ENCODE measurements at regions not wholly inside any gene's neighbourhood (a gene's known extent, or its start where the extent isn't known, plus 50 kb on each side); places are given as distances from the start of the nearest gene placed in this dataset.

DNA sequence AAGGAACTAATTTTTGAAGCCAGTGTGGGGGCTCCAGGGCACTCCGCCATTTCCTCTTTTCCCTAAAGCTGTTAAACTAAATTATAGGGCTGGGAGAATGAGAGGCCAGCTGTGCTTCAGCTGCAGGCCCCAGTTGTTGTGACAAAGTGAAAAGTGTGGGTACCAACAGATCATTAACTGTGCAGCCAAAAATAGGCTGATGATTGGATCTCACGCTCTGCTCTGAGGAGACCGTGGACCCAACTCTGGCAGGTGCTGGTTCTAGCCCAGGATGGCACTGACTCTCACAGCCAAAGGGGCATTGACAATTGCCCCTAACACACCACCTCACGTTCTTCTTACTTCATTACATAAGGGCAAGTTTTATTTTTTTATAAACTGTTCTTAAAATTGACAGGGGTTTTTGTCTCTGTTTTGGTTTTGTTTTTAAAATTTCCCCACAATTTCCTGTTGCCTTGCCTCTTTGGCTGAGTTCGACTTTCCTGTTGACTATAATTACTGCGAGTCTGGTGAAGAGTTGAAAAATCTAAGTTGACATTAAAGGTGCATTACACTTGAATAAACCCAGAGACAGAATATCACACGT is 391.0 kb downstream of the FGF9 start:
- no peaks in the 10 kb centered on the region for H3K79me2 ChIP-seq (ENCODE audit: control insufficient read depth, insufficient read depth, low read length)
- TF ChIP-seq EZH2 (IDR thresholded peaks at IDR 0.05; ENCODE audit: low read length, missing control alignments): no peak
- TF ChIP-seq, protein P1, sequence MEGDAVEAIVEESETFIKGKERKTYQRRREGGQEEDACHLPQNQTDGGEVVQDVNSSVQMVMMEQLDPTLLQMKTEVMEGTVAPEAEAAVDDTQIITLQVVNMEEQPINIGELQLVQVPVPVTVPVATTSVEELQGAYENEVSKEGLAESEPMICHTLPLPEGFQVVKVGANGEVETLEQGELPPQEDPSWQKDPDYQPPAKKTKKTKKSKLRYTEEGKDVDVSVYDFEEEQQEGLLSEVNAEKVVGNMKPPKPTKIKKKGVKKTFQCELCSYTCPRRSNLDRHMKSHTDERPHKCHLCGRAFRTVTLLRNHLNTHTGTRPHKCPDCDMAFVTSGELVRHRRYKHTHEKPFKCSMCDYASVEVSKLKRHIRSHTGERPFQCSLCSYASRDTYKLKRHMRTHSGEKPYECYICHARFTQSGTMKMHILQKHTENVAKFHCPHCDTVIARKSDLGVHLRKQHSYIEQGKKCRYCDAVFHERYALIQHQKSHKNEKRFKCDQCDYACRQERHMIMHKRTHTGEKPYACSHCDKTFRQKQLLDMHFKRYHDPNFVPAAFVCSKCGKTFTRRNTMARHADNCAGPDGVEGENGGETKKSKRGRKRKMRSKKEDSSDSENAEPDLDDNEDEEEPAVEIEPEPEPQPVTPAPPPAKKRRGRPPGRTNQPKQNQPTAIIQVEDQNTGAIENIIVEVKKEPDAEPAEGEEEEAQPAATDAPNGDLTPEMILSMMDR (conservative IDR thresholded peaks at IDR 0.05 in 1 of 2, IDR thresholded peaks at IDR 0.05 in 1 of 2; ENCODE audit: low read depth in 1 of 2, low read length in 2 of 2): no peak
- no peak overlapping the region for H3K27ac ChIP-seq (ENCODE audit: insufficient read depth, low read length)
- no peaks in the 10 kb centered on the region for H3K9me3 ChIP-seq (ENCODE audit: control insufficient read depth, insufficient read depth, low read depth, low read length)
- no peak overlapping the region for H3K9ac ChIP-seq (ENCODE audit: insufficient read depth, low read length)
- no peaks in the 10 kb centered on the region for H3K36me3 ChIP-seq (ENCODE audit: control insufficient read depth, insufficient read depth, low read length)
- H2AFZ ChIP-seq (ENCODE audit: low read length): no peak overlapping the region
- H3K4me3 ChIP-seq (replicated peaks in 1 of 4; ENCODE audit: control extremely low read depth in 1 of 4, insufficient read depth in 1 of 4, low read depth in 3 of 4, low read length in 4 of 4): no peak overlapping the region
- no peak overlapping the region for H3K4me2 ChIP-seq (ENCODE audit: extremely low read depth, insufficient read depth, low read length)
- no peaks in the 10 kb centered on the region for H4K20me1 ChIP-seq (ENCODE audit: control insufficient read depth, extremely low read depth, insufficient read depth, low read length)
- no peaks in the 10 kb centered on the region for H3K27me3 ChIP-seq (ENCODE audit: control insufficient read depth, insufficient read depth, low read length)
- no peak for DNase-seq (ENCODE audit: low read depth in 2 of 2)
- no peaks in the 10 kb centered on the region for H3K4me1 ChIP-seq (ENCODE audit: control insufficient read depth, extremely low read depth, insufficient read depth, low read length)

DNA sequence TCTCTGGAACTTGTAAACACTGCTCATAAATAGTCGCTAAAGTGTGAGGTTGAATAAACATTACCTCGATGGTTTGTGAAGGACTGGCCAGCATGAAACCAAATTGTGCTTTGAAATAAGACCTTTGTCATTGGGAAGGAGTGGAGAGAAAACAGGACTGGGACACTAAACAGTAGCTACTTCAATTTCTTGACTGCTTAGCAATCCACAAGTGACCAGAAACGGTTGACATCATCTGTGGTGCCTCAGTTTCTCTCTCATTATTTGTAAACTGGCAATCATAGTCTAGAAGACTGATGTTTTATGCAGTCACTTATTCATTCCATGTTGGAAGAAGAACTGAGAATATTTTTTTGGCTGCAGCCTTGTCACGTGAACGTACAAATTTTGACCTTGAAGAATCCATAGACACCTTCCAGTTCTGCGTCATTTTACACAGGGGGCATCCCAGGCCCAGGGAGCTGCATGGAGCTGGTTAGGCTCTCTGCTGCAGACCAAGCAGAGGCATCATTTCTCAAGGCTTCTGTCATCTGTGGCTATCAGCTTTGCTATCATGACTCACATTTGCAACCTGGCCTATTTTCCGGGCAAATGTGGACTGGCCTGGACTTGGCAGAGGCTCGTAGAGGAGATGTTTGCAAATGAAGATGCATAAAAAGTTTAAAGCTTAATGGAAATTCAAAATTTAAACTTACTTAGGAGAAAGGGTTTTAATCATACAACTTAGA is 391.8 kb downstream of the FGF9 start:
- no peak overlapping the region for H3K4me3 ChIP-seq (replicated peaks in 1 of 4; ENCODE audit: control extremely low read depth in 1 of 4, insufficient read depth in 1 of 4, low read depth in 3 of 4, low read length in 4 of 4)
- no peak overlapping the region for H2AFZ ChIP-seq (ENCODE audit: low read length)
- no peaks in the 10 kb centered on the region for H3K36me3 ChIP-seq (ENCODE audit: control insufficient read depth, insufficient read depth, low read length)
- DNase-seq (ENCODE audit: low read depth in 2 of 2): peak in 1 of 2 donors; percentile 3
- H3K27me3 ChIP-seq (ENCODE audit: control insufficient read depth, insufficient read depth, low read length): no peaks in the 10 kb centered on the region
- H3K27ac ChIP-seq (ENCODE audit: insufficient read depth, low read length): no peak overlapping the region
- no peaks in the 10 kb centered on the region for H3K4me1 ChIP-seq (ENCODE audit: control insufficient read depth, extremely low read depth, insufficient read depth, low read length)
- TF ChIP-seq EZH2 (IDR thresholded peaks at IDR 0.05; ENCODE audit: low read length, missing control alignments): no peak
- TF ChIP-seq, protein P1 (conservative IDR thresholded peaks at IDR 0.05 in 1 of 2, IDR thresholded peaks at IDR 0.05 in 1 of 2; ENCODE audit: low read depth in 1 of 2, low read length in 2 of 2): no peak
- no peak overlapping the region for H3K4me2 ChIP-seq (ENCODE audit: extremely low read depth, insufficient read depth, low read length)
- no peaks in the 10 kb centered on the region for H3K79me2 ChIP-seq (ENCODE audit: control insufficient read depth, insufficient read depth, low read length)
- H3K9me3 ChIP-seq (ENCODE audit: control insufficient read depth, insufficient read depth, low read depth, low read length): no peaks in the 10 kb centered on the region
- H4K20me1 ChIP-seq (ENCODE audit: control insufficient read depth, extremely low read depth, insufficient read depth, low read length): no peaks in the 10 kb centered on the region
- no peak overlapping the region for H3K9ac ChIP-seq (ENCODE audit: insufficient read depth, low read length)

DNA sequence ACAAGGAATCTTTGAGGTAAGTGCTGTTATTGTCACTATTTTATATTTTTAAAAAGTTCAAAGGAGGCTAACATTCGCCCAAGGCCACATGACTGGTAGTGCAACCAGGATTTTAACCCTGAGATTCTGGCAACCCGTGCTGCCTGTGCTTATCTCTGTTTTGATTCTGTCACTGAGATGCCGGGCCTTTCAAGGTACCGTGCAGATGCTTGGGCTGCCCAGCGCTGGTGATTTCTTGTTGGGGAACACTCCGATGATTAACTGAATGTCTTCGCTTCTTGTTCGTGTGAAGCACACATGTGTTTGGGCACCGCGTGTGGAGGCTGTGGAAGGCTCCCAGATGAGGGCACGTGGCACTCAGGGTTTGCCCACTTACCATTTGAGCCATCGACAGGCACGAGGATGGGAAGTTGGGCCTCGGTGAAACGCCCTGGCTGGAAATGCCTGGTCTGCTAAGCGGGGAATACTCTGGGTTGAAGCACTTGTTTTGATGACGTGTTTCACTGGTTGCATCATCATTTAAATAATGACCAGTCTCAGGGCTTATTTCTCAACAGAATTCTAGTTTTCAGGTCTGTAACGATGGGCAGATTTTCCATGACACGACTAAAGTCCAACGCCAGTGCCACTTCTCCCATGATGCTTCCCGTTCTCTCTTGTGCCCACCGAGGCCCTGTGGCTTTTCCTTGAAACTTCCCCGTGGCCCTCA is 392.7 kb downstream of the FGF9 start:
- H4K20me1 ChIP-seq (ENCODE audit: control insufficient read depth, extremely low read depth, insufficient read depth, low read length): no peaks in the 10 kb centered on the region
- TF ChIP-seq EZH2 (IDR thresholded peaks at IDR 0.05; ENCODE audit: low read length, missing control alignments): no peak
- TF ChIP-seq, protein P1 (conservative IDR thresholded peaks at IDR 0.05 in 1 of 2, IDR thresholded peaks at IDR 0.05 in 1 of 2; ENCODE audit: low read depth in 1 of 2, low read length in 2 of 2): no peak

More for the DNA sequence above, 392.7 kb downstream of the FGF9 start:
- no peak overlapping the region for H3K9ac ChIP-seq (ENCODE audit: insufficient read depth, low read length)
- H3K4me1 ChIP-seq (ENCODE audit: control insufficient read depth, extremely low read depth, insufficient read depth, low read length): no peaks in the 10 kb centered on the region
- no peaks in the 10 kb centered on the region for H3K9me3 ChIP-seq (ENCODE audit: control insufficient read depth, insufficient read depth, low read depth, low read length)
- no peak overlapping the region for H2AFZ ChIP-seq (ENCODE audit: low read length)
- H3K79me2 ChIP-seq (ENCODE audit: control insufficient read depth, insufficient read depth, low read length): no peaks in the 10 kb centered on the region
- H3K27me3 ChIP-seq (ENCODE audit: control insufficient read depth, insufficient read depth, low read length): no peaks in the 10 kb centered on the region
- H3K4me3 ChIP-seq (replicated peaks in 1 of 4; ENCODE audit: control extremely low read depth in 1 of 4, insufficient read depth in 1 of 4, low read depth in 3 of 4, low read length in 4 of 4): no peak overlapping the region
- no peak overlapping the region for H3K27ac ChIP-seq (ENCODE audit: insufficient read depth, low read length)
- no peaks in the 10 kb centered on the region for H3K36me3 ChIP-seq (ENCODE audit: control insufficient read depth, insufficient read depth, low read length)
- no peak for DNase-seq (ENCODE audit: low read depth in 2 of 2)
- H3K4me2 ChIP-seq (ENCODE audit: extremely low read depth, insufficient read depth, low read length): no peak overlapping the region
